ENCODE measurements at regions not wholly inside any gene's neighbourhood (a gene's known extent, or its start where the extent isn't known, plus 50 kb on each side); places are given as distances from the start of the nearest gene placed in this dataset.
"Not testable (repeated sequence)": the region's sequence is repeated elsewhere in the genome, so short reads cannot be mapped to it uniquely, and the experiment has no call there.

- Histone ChIP-seq H3K27ac (no peak overlapping the region), H3K4me3 (ENCODE audit: low read depth, low read length) (no peak overlapping the region), H3K27me3 (ENCODE audit: control insufficient read depth, insufficient read depth, low read length) (no peaks in the 10 kb centered on the region), H3K36me3 (ENCODE audit: control insufficient read depth, insufficient read depth, low read length) (no peaks in the 10 kb centered on the region), H3K4me1 (peaks cover 2% of the 10 kb centered on the region), H2AFZ (no peak overlapping the region), H3K79me2 (no peaks in the 10 kb centered on the region), H3K9me3 (ENCODE audit: control insufficient read depth, low read length) (no peaks in the 10 kb centered on the region), H3K9ac (no peak overlapping the region), H3K4me2 (ENCODE audit: low read length) (no peak overlapping the region)
- no peak for TF ChIP-seq CTCF (IDR thresholded peaks at IDR 0.05)
These were observed 58.3 kb downstream of the MAFB start for GRCh38 chr20:40630713-40631112.

- Histone ChIP-seq H3K4me1 (no peaks in the 10 kb centered on the region), H3K4me2 (ENCODE audit: low read length) (no peak overlapping the region), H3K9me3 (ENCODE audit: control insufficient read depth, low read length) (no peaks in the 10 kb centered on the region), H3K27ac (no peak overlapping the region), H2AFZ (no peak overlapping the region), H3K27me3 (ENCODE audit: control insufficient read depth, insufficient read depth, low read length) (no peaks in the 10 kb centered on the region), H3K4me3 (ENCODE audit: low read depth, low read length) (no peak overlapping the region), H3K9ac (no peak overlapping the region), H3K36me3 (ENCODE audit: control insufficient read depth, insufficient read depth, low read length) (no peaks in the 10 kb centered on the region), H3K79me2 (no peaks in the 10 kb centered on the region)
- no peak for TF ChIP-seq CTCF (IDR thresholded peaks at IDR 0.05)
These were observed 58.9 kb downstream of the MAFB start for GRCh38 chr20:40630099-40630498.

GRCh38 chr20:40628877-40629276, 60.2 kb downstream of the MAFB start:
- no peak for TF ChIP-seq CTCF (IDR thresholded peaks at IDR 0.05)
- Histone ChIP-seq H2AFZ (no peak overlapping the region), H3K9ac (no peak overlapping the region), H3K4me1 (no peaks in the 10 kb centered on the region), H3K27ac (no peak overlapping the region), H3K4me2 (ENCODE audit: low read length) (no peak overlapping the region), H3K36me3 (ENCODE audit: control insufficient read depth, insufficient read depth, low read length) (no peaks in the 10 kb centered on the region), H3K9me3 (ENCODE audit: control insufficient read depth, low read length) (no peaks in the 10 kb centered on the region), H3K4me3 (ENCODE audit: low read depth, low read length) (no peak overlapping the region), H3K79me2 (no peaks in the 10 kb centered on the region), H3K27me3 (ENCODE audit: control insufficient read depth, insufficient read depth, low read length) (no peaks in the 10 kb centered on the region)

GRCh38 chr20:40619053-40619452, 70.0 kb downstream of the MAFB start:
- not testable (repeated sequence) for H3K27ac ChIP-seq; H3K9me3 ChIP-seq (ENCODE audit: control insufficient read depth, low read length); H3K4me3 ChIP-seq (ENCODE audit: low read depth, low read length); H3K27me3 ChIP-seq (ENCODE audit: control insufficient read depth, insufficient read depth, low read length); H3K4me2 ChIP-seq (ENCODE audit: low read length); H3K4me1 ChIP-seq; H2AFZ ChIP-seq; H3K36me3 ChIP-seq (ENCODE audit: control insufficient read depth, insufficient read depth, low read length); H3K79me2 ChIP-seq; H3K9ac ChIP-seq

- Histone ChIP-seq H3K4me1 (no peaks in the 10 kb centered on the region), H3K27ac (no peak overlapping the region), H3K79me2 (no peaks in the 10 kb centered on the region), H3K9ac (no peak overlapping the region), H3K4me3 (ENCODE audit: low read depth, low read length) (no peak overlapping the region), H3K27me3 (ENCODE audit: control insufficient read depth, insufficient read depth, low read length) (no peaks in the 10 kb centered on the region), H3K9me3 (ENCODE audit: control insufficient read depth, low read length) (no peaks in the 10 kb centered on the region), H2AFZ (no peak overlapping the region), H3K4me2 (ENCODE audit: low read length) (no peak overlapping the region), H3K36me3 (ENCODE audit: control insufficient read depth, insufficient read depth, low read length) (no peaks in the 10 kb centered on the region)
- TF ChIP-seq CTCF (IDR thresholded peaks at IDR 0.05): no peak
These were observed 71.4 kb downstream of the MAFB start for GRCh38 chr20:40617594-40617993.

Data from parathyroid adenoma (tissue), 2 donors.